Keratinocyte (primary cell): ENCODE measurements at regions not wholly inside any gene's neighbourhood (a gene's known extent, or its start where the extent isn't known, plus 50 kb on each side); places are given as distances from the start of the nearest gene placed in this dataset.
A peak's percentile ranks its signal among the peaks of the same experiment; 100 is the strongest.

Source experiments
- DNase-seq: peaks from one replicate; pipeline ENCODE4 v3.0.0-alpha.2; 2011; ENCODE audit warnings: low read depth, missing footprints, low spot score
- FAIRE-seq: peaks from 2 replicates; lab custom pipeline; 2011; peaks lifted over from hg19 to GRCh38; lab: Jason Lieb, UNC
- H2AFZ ChIP-seq: 2 replicates; pipeline ENCODE4 v1.6.0; 2012; ENCODE audit warnings: low read length, control low read depth, inconsistent platforms; ENCODE audit not compliant: control insufficient read depth
- H3K27ac ChIP-seq: 2 replicates; pipeline ENCODE4 v1.5.1; 2011; ENCODE audit warnings: low read length; ENCODE audit not compliant: control insufficient read depth, insufficient read depth
- H3K27me3 ChIP-seq: 3 replicates; pipeline ENCODE4 v1.6.0; 2011; ENCODE audit warnings: low read length; ENCODE audit not compliant: control insufficient read depth, insufficient read depth; ENCODE audit errors: extremely low read depth
- H3K36me3 ChIP-seq, 2 experiments: 2 replicates in 1 of 2; 3 replicates in 1 of 2; pipeline ENCODE4 v1.5.1; 2011; ENCODE audit warnings: low read length in 2 of 2, mild to moderate bottlenecking in 1 of 2; ENCODE audit not compliant: control insufficient read depth in 2 of 2, insufficient read depth in 2 of 2; ENCODE audit errors: extremely low read depth in 1 of 2
- H3K4me1 ChIP-seq: 3 replicates; pipeline ENCODE4 v1.5.1; 2011; ENCODE audit warnings: low read length; ENCODE audit not compliant: control insufficient read depth, insufficient read depth; ENCODE audit errors: extremely low read depth
- H3K4me2 ChIP-seq: 3 replicates; pipeline ENCODE4 v1.6.0; 2011; ENCODE audit warnings: low read depth, low read length; ENCODE audit not compliant: control insufficient read depth, insufficient read depth; ENCODE audit errors: extremely low read depth
- H3K4me3 ChIP-seq, 3 experiments: fragments of 200-600 bp in 1 of 3; sonication (generic) in 1 of 3; 2 replicates in 2 of 3; 3 replicates in 1 of 3; pipeline ENCODE4 v1.5.1; 2011 to 2016; ENCODE audit warnings: low read length in 3 of 3, mild to moderate bottlenecking in 3 of 3, control low read depth in 2 of 3, inconsistent platforms in 1 of 3, low read depth in 1 of 3, mixed read lengths in 1 of 3, mixed run types in 1 of 3, moderate library complexity in 1 of 3; ENCODE audit not compliant: control insufficient read depth in 2 of 3, insufficient read depth in 2 of 3; ENCODE audit errors: extremely low read depth in 1 of 3
- H3K79me2 ChIP-seq: 2 replicates; pipeline ENCODE4 v1.6.0; 2012; ENCODE audit warnings: low read length; ENCODE audit not compliant: control insufficient read depth, insufficient read depth
- H3K9ac ChIP-seq: 3 replicates; pipeline ENCODE4 v1.6.0; 2011; ENCODE audit warnings: low read length; ENCODE audit not compliant: control insufficient read depth, insufficient read depth; ENCODE audit errors: extremely low read depth
- H3K9me1 ChIP-seq: 3 replicates; pipeline ENCODE4 v1.6.0; 2011; ENCODE audit warnings: low read length; ENCODE audit not compliant: control insufficient read depth, insufficient read depth; ENCODE audit errors: extremely low read depth
- H3K9me3 ChIP-seq: 2 replicates; pipeline ENCODE4 v1.5.1; 2012; ENCODE audit warnings: low read depth, low read length; ENCODE audit not compliant: control insufficient read depth
- H4K20me1 ChIP-seq: 3 replicates; pipeline ENCODE4 v1.6.0; 2011; ENCODE audit warnings: low read length; ENCODE audit not compliant: control insufficient read depth, insufficient read depth; ENCODE audit errors: extremely low read depth
- CTCF ChIP-seq, 3 experiments: IDR thresholded peaks in 1 of 3; conservative IDR thresholded peaks in 1 of 3; optimal IDR thresholded peaks in 1 of 3; 2 replicates in 2 of 3; 3 replicates in 1 of 3; pipeline versions ENCODE3 to v1.5.1; 2011; ENCODE audit warnings: low read length in 3 of 3, mild to moderate bottlenecking in 3 of 3, moderate library complexity in 2 of 3, control low read depth in 1 of 3, inconsistent platforms in 1 of 3; ENCODE audit not compliant: insufficient read depth in 2 of 3; ENCODE audit errors: extremely low read depth in 1 of 3
- EZH2 ChIP-seq: IDR thresholded peaks from one replicate; pipeline ENCODE4 v1.6.1; 2012; ENCODE audit warnings: inconsistent platforms, mild to moderate bottlenecking, low read length, moderate library complexity
- dilution Hi-C: fragments of 300-500 bp; cut with MboI; formaldehyde crosslinking; loops from one replicate; pipeline ENCODE4 v1.7.0; 2020; ENCODE audit warnings: low sequenced_read_pairs; ENCODE audit not compliant: extremely low pct_ligation_motif_present

DNA sequence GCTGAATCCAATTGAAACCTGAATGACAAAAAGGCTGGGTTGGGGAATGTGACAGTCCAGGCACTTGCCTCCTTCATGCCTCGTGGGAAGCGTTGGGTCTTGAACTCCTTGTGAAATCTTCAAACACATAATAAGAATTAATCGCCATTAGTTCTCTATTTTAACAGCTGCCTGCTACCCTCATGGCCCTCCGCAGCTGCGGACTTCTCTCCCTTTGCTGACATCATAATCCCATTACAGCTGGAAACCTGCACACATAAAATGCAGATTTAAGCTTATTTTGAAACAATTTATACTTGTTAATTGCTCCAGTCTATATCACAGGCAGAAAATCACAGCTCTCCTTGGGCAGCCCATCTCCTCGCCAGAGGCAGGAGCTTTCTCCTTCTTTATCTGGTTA is 403.0 kb upstream of the MKI67 start:
- Histone ChIP-seq H3K9ac (no peak overlapping the region), H4K20me1 (no peaks in the 10 kb centered on the region), H3K9me1 (no peaks in the 10 kb centered on the region), H2AFZ (no peak overlapping the region), H3K36me3 (no peaks in the 10 kb centered on the region), H3K4me1 (no peaks in the 10 kb centered on the region), H3K27ac (no peak overlapping the region), H3K27me3 (no peaks in the 10 kb centered on the region), H3K79me2 (no peaks in the 10 kb centered on the region), H3K9me3 (no peaks in the 10 kb centered on the region), H3K4me3 (no peak overlapping the region), H3K4me2 (no peak overlapping the region)
- DNase-seq: no peak
- dilution Hi-C loops: no loop called here
- TF ChIP-seq CTCF (optimal IDR thresholded peaks at IDR 0.05 in 1 of 3, IDR thresholded peaks at IDR 0.05 in 1 of 3, conservative IDR thresholded peaks at IDR 0.05 in 1 of 3; ENCODE audit: extremely low read depth in 1 of 3, insufficient read depth in 2 of 3, low read length in 3 of 3): no peak
- no peak for TF ChIP-seq EZH2
- no peak for FAIRE-seq

GRCh38 chr10:128530301-128530700 is 404.1 kb upstream of the MKI67 start:
- Histone ChIP-seq H3K9me3 (no peaks in the 10 kb centered on the region), H3K36me3 (no peaks in the 10 kb centered on the region), H3K4me2 (no peak overlapping the region), H3K4me1 (no peaks in the 10 kb centered on the region), H3K27ac (no peak overlapping the region), H3K9ac (no peak overlapping the region), H3K4me3 (no peak overlapping the region), H3K9me1 (no peaks in the 10 kb centered on the region), H3K27me3 (no peaks in the 10 kb centered on the region), H3K79me2 (no peaks in the 10 kb centered on the region), H2AFZ (no peak overlapping the region), H4K20me1 (no peaks in the 10 kb centered on the region)
- dilution Hi-C loops: no loop called here
- TF ChIP-seq CTCF (optimal IDR thresholded peaks at IDR 0.05 in 1 of 3, IDR thresholded peaks at IDR 0.05 in 1 of 3, conservative IDR thresholded peaks at IDR 0.05 in 1 of 3; ENCODE audit: extremely low read depth in 1 of 3, insufficient read depth in 2 of 3, low read length in 3 of 3) (peak in 2 of 3 experiments; percentile 22 to 27), EZH2 (no peak)
- DNase-seq (no peak), FAIRE-seq (no peak)
